Head of caudate nucleus (tissue), 42 donors: ENCODE measurements at regions not wholly inside any gene's neighbourhood (a gene's known extent, or its start where the extent isn't known, plus 50 kb on each side); places are given as distances from the start of the nearest gene placed in this dataset.

Experiments
- DNase-seq, 42 donors: peaks; one replicate each; pipeline versions ENCODE4 v3.0.0 to v3.0.0-alpha.2; 2020 to 2021; ENCODE audit warnings: mixed read lengths in 7 of 42
- intact Hi-C: fragments of 100-400 bp; cut with DNase I; formaldehyde crosslinking; loops from one replicate; pipeline ENCODE4 v1.15.0; 2022

DNA sequence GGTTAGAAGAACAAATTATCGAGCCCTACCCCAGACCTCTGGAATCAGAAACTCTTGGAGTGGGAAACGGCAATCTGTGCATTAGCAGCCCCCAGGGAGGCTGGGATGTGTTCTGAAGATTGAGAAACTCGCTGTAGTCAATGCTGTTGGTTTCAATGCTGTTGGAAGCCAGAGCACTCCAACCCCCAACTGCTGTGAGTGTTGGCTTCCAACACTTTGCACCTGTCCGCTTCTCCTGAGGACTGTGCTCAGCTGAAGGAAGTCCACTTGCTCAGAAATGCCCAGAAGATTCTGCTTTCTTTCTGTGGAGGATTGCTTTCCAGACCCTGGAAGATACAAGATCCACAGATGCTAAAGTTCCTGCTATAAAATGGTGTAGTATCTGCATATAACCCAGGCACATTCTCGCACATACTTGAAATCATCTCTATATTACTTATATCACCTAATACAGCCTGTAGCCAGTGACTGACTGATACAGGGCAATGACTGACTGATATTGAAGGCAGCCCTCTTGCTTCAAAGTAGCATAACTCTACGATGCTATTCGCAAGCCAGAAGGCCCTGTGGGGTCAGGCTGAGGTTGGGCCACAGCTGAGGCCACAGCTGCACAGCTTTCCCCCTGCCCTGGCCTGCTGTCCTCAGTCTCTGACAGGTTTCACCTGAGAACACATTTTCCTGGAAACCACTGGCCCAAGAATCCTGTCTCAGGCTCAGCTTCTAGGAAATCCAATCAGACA lies 757.7 kb upstream of the ID2 start:
- DNase-seq: no peak
- intact Hi-C loops: no loop called here

DNA sequence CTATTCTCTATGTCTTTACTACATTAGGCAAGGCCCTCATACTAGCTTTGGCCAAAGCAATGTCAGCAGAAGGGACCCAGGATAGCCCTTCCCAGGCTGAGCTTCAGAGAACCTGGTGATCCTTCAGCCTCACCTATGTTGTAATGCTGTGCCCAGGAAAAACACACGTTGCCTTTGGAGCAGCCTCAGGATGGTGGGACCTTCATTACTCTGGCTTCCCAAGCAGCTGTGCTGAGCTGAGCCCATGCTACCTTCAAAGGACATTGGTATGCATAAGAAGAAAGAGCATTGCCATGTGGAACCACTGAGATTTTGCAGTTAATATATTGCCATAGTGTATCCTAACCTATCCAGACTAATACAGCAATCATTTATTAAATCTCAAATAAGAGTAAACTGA lies 756.4 kb upstream of the ID2 start:
- intact Hi-C loops: no loop called here
- no peak for DNase-seq

DNA sequence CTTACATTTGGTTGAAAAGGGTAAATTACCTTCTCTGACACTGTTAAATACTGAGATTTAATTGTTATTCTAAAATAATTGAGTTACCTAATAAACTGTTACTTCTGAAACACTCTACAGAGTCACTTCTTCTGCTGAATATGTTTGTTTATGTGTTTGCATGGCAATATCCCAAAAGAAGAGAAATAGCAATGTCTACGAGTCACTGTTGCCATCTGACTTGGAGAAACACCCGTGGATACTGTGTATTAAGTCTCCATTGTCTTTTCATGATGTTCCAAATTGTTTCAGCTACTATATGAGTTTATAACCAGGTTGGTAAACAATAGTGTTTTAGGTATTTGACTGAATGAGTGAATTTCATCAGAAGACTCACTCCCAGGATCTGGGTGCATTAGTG lies 754.2 kb upstream of the ID2 start:
- no peak for DNase-seq
- intact Hi-C loops: no loop called here

DNA sequence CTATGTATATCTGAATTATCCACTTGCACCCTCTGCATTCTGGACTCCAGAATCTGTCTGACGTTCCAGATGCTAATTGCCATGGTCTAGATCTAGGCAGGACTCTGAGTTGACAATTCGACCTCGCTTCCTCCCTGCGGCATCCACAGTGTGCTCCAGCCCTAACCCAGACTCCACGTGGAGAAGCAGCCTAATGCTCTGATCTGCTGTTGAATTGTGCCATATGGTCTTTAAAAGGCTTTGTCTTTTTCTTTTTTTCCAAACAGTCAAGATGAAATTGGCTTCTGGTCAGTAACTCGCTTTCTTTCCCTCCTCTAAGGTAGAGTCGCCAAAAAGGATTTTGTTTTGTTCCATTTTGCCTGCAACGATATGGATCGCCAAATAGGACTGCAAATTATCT lies 752.6 kb upstream of the ID2 start:
- intact Hi-C loops: no loop called here
- no peak for DNase-seq

DNA sequence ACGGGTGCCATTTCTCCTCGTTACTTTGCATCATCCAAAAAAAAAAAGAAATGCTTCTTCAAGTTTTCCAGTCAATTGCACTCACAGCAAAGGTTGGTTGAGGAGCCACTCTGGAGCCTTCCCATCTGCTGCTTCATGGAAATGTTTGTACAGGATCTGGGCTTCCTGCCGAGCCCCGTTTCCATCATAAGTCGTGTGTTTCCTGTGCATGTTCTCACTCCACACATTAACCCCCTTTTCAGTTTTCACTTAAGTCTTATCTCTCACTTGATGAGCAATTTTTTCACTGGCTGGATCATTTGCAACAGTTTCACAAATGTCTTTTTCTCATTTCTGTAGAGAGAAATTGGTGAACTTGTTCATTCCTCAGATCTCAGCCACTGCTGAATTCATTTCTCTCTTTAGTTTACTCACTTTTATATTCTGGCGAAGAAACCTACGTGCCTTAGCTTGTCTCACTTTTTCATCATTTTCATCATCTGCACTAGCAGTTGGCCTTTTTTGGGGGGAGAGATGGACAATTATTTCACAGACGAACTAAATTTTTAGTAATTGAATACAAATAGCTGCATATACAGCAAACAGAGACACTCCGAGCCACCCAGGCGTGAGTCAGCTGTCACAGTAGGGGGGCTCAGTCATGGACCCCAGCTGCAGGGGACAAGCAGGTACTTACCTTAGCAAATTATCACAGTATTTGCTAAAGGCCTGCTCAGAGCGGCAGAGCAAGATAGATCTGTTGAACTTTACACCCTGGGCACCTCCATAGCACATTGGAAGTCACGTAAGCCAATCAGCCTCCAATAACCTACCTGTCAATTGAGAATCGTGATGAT lies 750.8 kb upstream of the ID2 start:
- DNase-seq: no peak
- intact Hi-C loops: no loop called here

DNA sequence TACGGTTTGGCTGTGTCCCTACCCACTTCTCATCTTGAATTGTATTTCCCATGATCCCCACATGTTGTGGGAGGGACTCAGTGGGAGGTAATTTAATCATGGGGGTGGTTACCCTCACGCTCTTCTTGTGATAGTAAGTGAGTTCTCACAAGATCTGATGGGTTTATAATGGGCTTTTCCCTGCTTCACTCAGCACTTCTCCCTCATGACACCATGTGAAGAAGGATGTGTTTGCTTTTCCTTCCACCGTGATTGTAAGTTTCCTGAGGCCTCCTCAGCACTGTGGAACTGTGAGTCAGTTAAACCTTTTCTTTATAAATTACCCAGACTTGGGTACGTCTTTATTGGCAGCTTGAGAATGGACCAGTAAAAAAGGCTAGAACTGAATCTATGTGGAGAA lies 750.0 kb upstream of the ID2 start:
- DNase-seq: no peak
- intact Hi-C loops: no loop called here

DNA sequence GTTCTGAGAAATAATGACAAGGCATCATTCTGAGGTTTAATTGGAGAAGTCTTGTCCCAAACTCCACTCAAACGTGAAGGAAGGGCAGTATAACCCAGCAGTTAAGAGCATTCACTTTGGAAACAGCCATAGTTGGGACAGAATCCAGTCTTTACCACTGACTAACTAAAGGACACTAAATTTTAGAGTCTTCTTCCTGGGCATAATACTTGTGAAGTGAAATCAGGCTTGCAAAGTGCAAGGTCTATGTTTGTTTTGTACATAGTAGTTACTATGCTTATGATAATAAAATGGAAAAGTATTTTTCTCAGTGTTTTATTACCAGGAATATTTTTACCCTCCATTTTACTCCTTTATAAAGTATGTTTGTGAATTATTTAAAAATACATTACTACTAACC lies 748.2 kb upstream of the ID2 start:
- intact Hi-C loops: no loop called here

DNA sequence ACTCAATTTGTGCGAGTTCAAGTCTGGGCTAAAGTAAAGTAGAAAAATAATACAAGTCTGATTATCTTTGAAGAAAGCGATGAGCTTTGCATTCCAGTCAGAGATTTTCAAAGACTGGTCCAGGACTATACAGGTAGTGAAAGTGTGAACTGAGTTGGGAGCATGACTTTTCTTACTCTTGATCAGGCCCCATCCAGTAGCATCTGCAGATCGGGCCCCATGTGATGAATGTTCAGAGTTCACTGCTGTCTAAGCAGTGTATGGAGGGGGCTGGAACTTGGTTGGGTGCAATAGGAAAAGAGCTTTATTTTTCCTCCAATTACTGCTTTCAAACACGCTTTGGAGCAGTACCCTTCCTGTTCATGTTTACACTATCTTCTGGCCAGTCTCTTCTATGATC lies 747.4 kb upstream of the ID2 start:
- intact Hi-C loops: no loop called here

More for the DNA sequence above, 748.2 kb upstream of the ID2 start:
- DNase-seq: no peak

DNA sequence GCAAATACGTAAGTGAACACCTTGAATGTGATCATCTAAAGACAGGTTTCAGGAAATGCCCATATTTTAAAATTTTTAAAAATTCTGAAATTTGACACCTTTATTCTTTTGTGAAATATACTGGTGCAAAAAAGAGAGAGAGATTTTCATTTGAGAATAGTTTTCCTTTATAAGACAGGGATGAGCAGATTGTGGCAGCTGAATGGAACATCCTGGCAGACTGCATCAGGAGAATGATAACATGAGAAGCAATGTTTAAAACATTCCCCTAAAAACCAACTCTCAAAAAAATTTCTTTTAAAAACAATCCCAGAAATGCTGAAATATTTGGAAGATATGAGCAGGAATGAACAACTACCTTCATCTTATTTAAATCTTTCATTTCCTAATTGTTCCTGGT lies 744.8 kb upstream of the ID2 start:
- intact Hi-C loops: no loop called here
- DNase-seq: no peak

More for the DNA sequence above, 747.4 kb upstream of the ID2 start:
- DNase-seq: no peak

DNA sequence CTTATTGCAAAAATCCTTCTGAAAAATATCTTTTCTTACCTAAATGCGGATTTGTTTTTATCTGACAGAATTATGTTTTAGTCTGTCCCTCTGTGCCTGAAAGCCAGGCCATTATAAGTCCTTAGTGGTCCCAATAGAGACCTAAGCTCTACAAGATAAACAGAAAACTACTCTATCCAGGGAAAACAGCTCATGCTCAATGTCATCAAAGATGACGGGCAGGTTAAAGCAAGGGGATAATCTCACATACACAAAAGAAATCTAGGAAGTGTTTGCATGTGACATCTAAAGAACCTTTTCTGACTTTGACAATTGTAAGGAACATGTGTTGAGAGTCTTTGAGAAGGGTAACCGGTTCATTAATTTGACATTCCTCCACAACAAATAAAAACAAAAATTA lies 741.1 kb upstream of the ID2 start:
- intact Hi-C loops: no loop called here
- DNase-seq: no peak

DNA sequence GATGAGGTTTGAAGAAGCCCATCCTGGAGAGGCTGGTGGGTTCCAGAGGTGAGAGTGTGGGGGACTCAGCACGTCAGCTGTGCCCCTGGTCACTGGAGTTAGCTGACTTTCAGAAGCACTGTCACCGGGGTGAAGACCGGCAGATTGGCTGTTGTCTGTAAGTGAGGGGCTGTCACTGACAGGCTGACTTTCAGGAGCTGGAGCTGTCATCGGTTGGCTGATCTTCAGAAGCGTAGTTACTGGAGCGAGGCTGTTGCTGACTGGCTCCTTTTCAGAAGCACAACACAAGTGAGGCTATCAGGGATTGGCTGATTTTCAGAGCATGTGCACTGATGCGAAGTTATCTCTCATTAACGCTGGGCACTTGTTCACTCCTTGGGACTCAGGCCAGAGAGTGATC lies 738.4 kb upstream of the ID2 start:
- no peak for DNase-seq
- intact Hi-C loops: no loop called here

DNA sequence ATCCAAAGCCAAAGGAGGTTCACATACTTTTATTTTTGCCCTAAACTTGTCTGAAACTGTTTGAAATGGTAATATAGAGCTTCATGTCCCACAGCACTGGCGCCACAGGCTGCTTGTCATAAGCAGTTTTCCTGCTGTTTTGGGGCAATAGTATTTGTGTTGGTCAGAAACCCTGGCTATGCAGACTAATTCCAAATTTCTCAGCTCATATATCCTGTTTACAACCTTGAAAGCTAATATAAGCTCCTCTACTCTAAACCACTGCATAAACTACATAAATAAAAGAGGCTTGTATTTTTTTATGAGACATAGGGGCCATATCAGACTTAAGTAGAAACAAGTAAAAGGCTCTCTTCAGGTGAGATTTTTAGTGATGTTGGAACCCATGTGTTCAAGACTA lies 736.8 kb upstream of the ID2 start:
- intact Hi-C loops: no loop called here
- no peak for DNase-seq

DNA sequence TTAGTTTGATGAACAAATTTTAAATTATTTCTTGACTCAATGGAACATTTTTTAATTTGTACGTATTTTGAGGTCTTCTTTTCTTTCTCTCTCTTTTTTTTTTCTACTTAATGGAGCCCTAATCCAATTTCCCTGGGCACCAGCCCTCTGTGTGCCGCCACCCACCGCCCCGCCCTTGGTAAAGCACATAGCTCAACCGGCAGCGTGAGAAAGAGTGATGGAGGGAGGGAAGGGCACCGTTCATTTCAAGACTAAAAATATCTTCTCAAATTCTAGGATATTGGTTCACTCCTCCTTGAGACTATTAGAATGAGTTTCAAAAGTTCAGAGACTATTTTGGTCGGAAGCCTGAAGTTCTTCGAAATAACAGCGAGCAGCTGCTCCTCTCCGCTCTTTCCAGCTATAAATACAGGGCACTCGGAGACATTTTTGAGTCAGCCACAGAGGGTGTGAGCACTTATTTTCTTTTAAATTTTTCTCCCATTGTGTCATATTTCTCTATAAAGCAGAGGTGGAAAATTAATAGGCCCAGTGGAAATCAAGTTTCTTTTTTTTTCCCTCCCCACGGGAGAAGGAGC lies 731.7 kb upstream of the ID2 start:
- peak in 3 of 42 donors; percentile 12 to 17 (median 12) for DNase-seq
- intact Hi-C loops: no loop called here

DNA sequence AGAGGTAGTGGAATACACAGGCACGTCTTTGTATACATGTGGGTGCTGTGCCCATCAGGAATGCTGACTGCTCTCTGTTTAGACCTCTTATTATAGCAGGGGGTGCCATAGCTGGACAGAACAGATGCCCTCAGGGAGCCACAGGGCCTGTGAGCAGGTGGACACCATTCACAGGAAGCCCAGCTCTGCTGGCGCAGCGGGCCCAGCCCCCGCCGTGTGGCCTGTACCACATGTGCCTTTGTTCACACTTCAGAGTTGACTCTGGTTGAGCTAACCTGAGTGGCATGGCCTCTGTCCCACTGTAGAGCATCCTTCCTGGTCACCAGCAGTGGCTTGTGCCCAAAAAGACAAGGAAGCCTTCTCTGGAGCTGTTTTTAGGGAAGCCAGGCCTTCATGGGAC lies 730.9 kb upstream of the ID2 start:
- no peak for DNase-seq
- intact Hi-C loops: no loop called here

DNA sequence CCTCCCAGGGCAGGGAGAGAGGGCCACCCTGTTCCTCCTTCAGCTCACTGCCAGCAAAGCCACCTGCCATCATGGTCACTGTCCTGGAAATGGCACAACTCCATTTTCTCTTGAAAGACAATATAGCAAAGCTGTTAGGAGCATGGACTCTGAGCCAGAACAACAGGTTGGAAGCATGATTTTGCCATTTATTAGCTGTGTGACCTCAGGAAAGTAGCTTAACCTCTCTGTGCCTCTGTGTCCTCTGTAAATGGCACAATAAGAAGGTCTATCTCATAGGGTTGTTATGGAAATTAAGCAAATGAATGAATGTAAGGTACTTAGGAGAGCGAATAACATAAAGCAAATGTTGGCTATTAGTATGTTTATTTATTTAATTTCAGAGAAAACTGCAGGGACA lies 730.4 kb upstream of the ID2 start:
- no peak for DNase-seq
- intact Hi-C loops: no loop called here

DNA sequence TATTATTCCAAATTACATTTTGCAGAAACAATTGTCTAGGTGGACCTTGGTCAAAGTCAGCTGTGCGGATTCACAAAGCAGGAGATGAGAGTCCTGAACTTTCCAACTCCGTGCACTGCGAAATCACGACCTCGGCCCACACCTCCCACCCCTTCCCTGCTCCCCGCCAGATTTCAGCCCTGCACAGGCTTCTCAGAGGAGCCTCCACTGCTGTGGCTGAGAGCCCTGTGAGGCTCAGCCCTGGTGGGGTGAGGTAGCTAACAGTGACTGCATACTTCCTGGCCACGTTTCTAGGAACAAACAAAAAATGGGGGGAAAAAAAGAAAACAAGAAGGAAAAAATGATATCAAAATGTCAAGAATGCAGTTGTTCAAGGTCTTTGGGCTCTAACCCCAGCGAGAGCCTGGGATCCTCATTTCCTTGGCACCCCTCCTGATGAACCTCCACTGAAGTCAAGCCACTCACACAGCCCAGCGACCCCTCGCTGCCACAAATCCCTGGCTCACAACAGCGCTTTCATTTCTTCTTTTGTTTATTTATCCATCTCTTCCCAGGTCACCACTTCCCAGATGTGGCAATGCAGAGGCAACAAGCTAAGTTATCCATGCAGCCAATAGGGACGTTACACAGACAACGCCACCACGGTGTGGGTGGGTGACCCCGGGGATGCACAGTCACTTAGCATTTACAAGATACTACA lies 729.7 kb upstream of the ID2 start:
- intact Hi-C loops: no loop called here
- no peak for DNase-seq

DNA sequence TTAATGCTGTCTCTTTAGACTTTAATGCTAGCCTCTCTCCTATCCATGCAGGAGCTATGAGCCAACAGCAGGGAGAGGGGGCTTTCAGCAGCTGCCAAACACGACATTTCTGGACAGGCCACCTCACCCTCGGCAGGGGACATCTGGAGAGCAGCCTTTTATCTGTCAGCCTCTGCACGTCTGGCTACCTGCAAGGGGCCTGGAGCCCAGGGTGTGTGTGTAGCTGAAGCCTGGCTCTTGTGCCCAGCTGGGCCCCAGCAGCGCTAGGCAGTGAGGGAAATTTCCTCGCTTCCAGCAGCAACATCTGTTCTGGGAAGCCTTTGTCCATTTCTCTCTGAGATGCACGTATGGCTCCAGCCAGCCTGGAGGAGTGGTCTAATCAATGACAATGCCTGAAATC lies 728.7 kb upstream of the ID2 start:
- no peak for DNase-seq
- intact Hi-C loops: no loop called here

DNA sequence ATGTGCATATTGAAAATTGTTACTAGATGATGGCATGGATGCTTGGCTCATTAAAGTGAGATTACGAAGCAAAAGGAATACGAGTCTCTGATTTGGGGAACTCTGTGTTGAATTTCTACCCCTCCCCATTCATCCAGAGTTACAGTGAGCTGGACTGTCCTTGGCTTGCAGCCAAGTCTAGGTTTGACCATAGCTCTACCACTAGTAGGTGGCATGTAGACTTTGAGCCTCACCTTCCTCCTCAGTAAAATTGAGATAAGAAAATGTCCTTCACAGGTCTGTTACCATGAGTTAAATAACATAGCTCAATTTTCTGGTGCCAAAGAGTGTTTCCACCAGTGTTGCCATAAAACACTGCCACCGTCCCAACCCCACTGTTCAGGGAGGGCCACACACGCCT lies 727.6 kb upstream of the ID2 start:
- no peak for DNase-seq
- intact Hi-C loops: no loop called here

DNA sequence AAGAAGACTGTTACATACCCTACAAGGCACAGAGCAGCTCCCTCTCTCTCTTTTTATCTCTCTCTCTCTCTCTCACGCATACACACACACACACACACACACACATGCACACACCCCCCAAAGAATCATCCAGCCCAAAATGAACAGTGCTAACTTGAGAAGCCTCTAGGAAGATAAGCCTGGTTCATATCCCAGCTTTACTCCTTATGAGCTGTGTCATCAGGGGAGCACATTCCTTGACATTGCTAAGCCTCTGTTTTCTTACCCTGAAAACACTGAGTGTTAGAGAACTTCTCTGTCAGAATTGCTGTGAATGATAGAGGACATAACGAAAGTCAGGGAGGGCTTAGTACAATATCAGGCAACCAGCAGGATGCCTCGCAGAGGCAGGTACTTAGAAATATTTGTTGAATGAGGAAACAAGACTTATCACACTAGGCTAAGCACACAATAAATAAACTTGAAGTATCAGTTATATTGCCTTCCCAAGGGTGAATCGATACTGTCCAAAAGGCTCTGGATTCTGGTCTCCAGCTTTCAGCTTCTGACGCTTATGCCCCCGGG lies 725.6 kb upstream of the ID2 start:
- no peak for DNase-seq
- intact Hi-C loops: no loop called here

DNA sequence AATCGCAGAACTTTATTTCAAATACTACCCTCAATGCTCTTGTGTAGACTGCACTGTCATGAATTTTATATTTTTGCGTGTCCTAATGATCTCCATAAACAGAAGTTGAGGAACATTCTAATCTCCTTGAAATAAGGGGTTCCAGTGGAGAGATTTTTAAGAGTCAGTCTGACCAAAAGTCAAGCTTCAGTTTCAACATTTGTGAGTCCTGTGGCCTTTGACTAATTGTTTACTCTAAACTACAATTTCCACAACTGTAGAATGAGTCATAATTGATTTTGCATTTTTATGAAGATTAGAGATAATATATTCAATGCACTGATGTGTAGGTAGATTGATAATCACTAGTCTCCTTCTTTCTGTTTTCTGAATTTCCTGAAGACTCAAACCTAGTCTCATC lies 720.3 kb upstream of the ID2 start:
- intact Hi-C loops: no loop called here
- no peak for DNase-seq
